ENCODE measurements at regions not wholly inside any gene's neighbourhood (a gene's known extent, or its start where the extent isn't known, plus 50 kb on each side); places are given as distances from the start of the nearest gene placed in this dataset.

DNA sequence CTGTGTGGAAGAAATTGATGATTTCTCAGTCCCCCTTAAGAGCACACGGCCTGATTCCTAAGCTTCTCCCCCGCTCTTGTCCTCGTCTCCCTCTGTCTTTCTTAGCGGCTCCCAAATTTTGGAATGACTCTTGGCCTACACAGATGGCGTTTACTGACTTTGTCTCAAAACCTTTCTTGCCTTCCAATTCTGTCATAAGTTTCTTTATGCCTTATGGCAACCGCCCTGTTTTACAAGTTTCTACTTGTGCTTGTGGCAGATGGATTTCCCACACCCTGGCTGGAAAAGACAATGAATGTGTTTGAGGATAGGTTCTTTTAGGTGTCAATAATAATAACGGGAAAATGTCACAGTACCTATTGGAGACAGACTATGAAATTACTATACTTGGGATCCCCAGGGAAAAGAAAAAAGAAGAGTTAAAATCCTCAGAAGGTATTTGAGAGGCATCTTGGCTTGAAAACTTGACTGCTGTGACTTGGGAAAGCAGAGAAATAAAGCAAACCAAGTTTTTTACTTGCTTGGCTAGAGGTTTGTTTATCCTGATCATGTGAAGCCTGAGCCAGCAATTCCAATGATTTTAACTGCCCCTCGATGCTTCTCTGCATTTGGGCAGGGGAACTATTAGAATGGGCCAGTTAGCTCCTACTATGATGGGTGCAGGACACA, 276.4 kb downstream of the HRH4 start:
- H3K27ac ChIP-seq = no peak overlapping the region
- TF ChIP-seq, protein P1, sequence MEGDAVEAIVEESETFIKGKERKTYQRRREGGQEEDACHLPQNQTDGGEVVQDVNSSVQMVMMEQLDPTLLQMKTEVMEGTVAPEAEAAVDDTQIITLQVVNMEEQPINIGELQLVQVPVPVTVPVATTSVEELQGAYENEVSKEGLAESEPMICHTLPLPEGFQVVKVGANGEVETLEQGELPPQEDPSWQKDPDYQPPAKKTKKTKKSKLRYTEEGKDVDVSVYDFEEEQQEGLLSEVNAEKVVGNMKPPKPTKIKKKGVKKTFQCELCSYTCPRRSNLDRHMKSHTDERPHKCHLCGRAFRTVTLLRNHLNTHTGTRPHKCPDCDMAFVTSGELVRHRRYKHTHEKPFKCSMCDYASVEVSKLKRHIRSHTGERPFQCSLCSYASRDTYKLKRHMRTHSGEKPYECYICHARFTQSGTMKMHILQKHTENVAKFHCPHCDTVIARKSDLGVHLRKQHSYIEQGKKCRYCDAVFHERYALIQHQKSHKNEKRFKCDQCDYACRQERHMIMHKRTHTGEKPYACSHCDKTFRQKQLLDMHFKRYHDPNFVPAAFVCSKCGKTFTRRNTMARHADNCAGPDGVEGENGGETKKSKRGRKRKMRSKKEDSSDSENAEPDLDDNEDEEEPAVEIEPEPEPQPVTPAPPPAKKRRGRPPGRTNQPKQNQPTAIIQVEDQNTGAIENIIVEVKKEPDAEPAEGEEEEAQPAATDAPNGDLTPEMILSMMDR (conservative IDR thresholded peaks at IDR 0.05) = no peak

DNA sequence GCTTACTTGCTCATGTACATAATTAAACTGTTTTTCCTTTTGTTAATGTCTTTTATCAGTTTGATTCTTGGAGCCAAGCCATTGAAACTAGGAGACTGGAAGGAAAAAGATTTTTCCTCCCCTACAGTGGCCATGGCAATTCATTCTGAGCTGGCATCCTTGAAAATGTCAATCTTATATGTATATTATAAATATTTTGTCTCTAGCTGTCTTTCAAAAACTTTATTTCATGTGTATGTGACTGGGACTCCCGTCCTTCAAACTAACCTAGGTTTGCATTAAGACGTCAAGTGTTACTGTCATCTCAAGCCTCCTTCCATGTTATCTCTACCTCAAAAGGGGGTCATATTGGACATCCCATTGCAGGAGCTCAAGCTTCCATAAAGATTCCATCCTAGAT, 280.4 kb downstream of the HRH4 start:
- TF ChIP-seq, protein P1 (conservative IDR thresholded peaks at IDR 0.05) = no peak
- H3K27ac ChIP-seq = no peak overlapping the region

DNA sequence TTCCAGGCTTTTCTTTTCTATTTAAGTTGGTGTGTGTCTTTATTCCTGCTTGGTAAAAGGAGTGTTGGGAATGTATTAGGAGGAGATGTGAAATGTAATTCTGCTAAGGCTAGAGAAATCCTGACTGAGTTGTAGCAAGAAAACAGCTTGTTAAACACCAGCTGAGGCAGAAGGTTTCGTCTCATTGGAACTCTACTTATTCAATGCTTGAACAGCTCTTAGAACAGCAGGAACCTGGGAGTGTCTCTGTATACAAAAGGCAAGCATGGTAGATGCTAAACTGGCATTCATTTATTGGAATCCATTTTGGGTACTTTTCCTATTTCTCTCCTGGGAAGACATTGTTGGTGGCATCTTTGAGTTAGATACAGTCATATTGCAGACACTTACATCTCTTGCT, 280.9 kb downstream of the HRH4 start:
- TF ChIP-seq, protein P1 (conservative IDR thresholded peaks at IDR 0.05) = no peak
- no peak overlapping the region for H3K27ac ChIP-seq

DNA sequence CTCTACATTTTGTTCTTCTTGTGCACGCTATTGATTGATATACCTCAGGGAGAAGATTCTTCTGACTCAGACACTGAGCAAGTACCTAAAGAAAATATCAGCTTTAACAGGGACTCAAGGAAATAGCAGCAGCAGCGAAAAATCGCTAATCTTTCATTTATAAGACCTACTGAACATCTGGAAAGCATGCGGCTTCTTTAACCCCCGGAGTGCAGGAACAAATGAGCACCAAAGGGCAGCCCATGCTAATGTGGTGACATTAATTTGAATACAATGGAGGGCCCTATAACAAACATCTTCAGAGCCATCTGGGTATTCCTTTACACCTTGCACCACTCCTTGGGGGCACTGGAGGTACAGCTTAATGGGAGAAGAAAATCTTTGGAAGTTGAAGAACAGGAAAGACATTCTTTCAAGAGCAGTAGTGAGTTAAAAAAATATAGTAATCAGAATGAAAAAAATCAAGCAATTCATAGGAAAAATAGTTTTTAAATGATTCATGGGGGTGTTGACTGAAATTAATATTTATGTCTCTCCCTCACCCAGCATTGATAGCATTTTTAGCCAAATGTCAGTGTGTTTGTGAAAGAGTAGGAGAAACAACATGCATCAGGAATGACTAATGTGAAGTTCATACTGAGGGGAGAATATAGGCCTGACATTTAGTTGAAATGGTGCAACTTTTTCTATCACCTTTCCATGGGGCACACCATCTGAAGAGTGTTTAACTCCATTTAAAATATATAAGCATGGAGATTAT, 281.7 kb downstream of the HRH4 start:
- H3K27ac ChIP-seq = no peak overlapping the region
- TF ChIP-seq, protein P1 (conservative IDR thresholded peaks at IDR 0.05) = no peak

DNA sequence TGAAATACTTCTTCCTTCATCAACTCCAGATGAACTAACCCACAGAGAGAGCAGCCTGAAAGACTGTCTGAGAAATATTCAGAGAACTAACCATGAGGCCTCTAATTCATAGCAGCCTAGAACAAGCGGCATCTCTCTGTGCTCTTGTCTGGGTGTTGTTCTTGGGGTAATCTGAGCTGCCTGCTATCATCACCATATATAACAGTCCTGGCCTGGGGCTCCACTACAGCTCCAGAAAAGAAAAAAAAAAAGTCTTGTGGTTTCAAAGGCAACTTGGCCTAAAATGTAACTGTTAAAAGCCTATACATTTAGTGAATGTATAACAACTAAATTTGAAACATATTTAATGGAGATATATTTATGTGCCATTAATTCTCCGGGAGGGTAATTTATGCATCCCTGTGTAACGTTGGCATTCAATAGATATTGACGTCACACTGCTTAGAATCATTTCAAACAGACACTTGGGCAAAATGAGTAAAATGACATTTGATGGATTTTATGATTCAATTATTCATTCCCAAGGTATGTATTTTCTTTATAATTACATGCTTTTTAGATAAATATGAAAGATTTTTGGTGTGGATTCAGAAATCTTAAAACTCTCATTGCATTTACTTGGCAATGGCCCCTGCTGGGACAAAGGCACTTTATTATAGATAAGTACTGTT, 294.3 kb downstream of the HRH4 start:
- H3K27ac ChIP-seq = no peak overlapping the region
- TF ChIP-seq, protein P1 (conservative IDR thresholded peaks at IDR 0.05) = no peak

DNA sequence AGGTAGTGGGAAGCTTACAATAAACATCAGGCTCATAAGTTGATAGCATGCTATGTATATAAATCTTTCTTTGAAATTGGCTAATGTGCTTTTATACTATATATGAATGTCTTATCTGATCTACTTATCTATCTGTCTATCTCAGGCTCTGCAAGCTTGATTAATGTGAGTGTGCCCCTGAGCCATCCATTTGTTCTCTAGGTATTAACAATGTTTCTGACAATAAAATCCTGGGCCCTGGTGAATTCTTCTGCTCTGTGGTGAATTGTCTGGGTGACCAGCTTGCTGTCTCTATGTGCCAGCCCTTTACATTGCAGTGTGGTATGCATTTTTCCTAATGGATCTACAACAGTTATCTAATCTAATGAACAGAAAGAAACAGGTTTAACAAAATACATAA, 295.9 kb downstream of the HRH4 start:
- no peak overlapping the region for H3K27ac ChIP-seq
- TF ChIP-seq, protein P1 (conservative IDR thresholded peaks at IDR 0.05) = no peak

DNA sequence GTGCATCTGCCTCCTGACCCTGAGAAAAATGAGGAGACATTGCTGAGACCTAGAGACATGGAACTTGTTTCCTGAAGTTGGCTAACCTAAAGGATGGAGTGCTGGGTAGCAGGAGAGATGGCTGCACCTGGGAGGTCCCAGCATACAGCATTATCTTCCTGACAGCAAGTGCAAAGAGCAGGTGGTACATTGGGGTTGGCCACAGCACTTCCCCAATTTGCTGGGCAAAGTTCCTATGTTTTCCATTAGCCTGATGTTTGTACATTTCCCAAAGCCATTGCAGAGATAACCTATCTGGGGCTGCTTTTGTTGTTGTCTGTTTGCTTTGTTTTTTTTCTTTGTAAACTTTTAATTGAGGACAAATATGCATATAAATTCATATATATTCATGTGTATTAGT, 296.7 kb downstream of the HRH4 start:
- TF ChIP-seq, protein P1 (conservative IDR thresholded peaks at IDR 0.05) = no peak
- H3K27ac ChIP-seq = no peak overlapping the region
